ENCODE measurements at regions not wholly inside any gene's neighbourhood (a gene's known extent, or its start where the extent isn't known, plus 50 kb on each side); places are given as distances from the start of the nearest gene placed in this dataset.

DNA sequence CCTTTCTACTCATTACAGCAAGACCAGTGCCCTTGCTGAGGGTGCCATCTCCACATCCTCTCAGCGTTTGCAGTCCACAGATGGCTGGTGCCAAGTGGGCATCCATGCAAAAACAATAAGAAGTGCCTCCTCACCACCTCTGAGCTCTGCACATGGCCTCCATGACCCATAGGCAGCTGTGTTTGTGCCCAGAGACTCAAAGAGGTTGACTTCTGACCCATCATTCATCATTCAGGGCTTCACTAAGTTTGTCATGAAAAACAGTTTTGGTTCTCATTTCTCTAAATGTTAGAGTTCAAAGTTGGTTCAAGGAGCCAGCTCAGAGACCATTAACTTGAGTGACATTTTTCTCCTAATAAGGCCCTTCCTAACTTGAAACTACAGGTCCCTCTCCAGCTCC lies 512.6 kb upstream of the MAP3K7 start:
- Histone ChIP-seq H3K27ac (replicated peaks) (no peak overlapping the region), H3K27me3 (ENCODE audit: insufficient read depth, poor library complexity, severe bottlenecking) (no peaks in the 10 kb centered on the region), H3K4me3 (replicated peaks; ENCODE audit: insufficient read depth, low read length) (no peak overlapping the region)
- no peak for DNase-seq (ENCODE audit: low read depth in 1 of 2, low spot score in 1 of 2)
- TF ChIP-seq POLR2AphosphoS5 (IDR thresholded peaks at IDR 0.05; ENCODE audit: low read depth), result no peak
- TF ChIP-seq SPI1 (IDR thresholded peaks at IDR 0.05; ENCODE audit: borderline replicate concordance, low read depth), result no peak
- no peak for TF ChIP-seq REST (IDR thresholded peaks at IDR 0.05; ENCODE audit: insufficient replicate concordance, low read depth)
- TF ChIP-seq GABPA (IDR thresholded peaks at IDR 0.05; ENCODE audit: low read depth), result no peak
- TF ChIP-seq, protein P1, sequence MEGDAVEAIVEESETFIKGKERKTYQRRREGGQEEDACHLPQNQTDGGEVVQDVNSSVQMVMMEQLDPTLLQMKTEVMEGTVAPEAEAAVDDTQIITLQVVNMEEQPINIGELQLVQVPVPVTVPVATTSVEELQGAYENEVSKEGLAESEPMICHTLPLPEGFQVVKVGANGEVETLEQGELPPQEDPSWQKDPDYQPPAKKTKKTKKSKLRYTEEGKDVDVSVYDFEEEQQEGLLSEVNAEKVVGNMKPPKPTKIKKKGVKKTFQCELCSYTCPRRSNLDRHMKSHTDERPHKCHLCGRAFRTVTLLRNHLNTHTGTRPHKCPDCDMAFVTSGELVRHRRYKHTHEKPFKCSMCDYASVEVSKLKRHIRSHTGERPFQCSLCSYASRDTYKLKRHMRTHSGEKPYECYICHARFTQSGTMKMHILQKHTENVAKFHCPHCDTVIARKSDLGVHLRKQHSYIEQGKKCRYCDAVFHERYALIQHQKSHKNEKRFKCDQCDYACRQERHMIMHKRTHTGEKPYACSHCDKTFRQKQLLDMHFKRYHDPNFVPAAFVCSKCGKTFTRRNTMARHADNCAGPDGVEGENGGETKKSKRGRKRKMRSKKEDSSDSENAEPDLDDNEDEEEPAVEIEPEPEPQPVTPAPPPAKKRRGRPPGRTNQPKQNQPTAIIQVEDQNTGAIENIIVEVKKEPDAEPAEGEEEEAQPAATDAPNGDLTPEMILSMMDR (IDR thresholded peaks at IDR 0.05; ENCODE audit: insufficient read depth, low read length), result no peak

GRCh38 chr6:91098006-91098405 lies 511.1 kb upstream of the MAP3K7 start:
- no peak for TF ChIP-seq REST (IDR thresholded peaks at IDR 0.05; ENCODE audit: insufficient replicate concordance, low read depth)
- TF ChIP-seq, protein P1 (IDR thresholded peaks at IDR 0.05; ENCODE audit: insufficient read depth, low read length), result no peak
- no peak for TF ChIP-seq GABPA (IDR thresholded peaks at IDR 0.05; ENCODE audit: low read depth)
- TF ChIP-seq SPI1 (IDR thresholded peaks at IDR 0.05; ENCODE audit: borderline replicate concordance, low read depth), result no peak
- no peak for TF ChIP-seq POLR2AphosphoS5 (IDR thresholded peaks at IDR 0.05; ENCODE audit: low read depth)
- H3K4me3 ChIP-seq (replicated peaks; ENCODE audit: insufficient read depth, low read length), result no peak overlapping the region
- DNase-seq (ENCODE audit: low read depth in 1 of 2, low spot score in 1 of 2), result no peak
- no peak overlapping the region for H3K27ac ChIP-seq (replicated peaks)
- no peaks in the 10 kb centered on the region for H3K27me3 ChIP-seq (ENCODE audit: insufficient read depth, poor library complexity, severe bottlenecking)

GRCh38 chr6:91097364-91097763 lies 510.5 kb upstream of the MAP3K7 start:
- DNase-seq (ENCODE audit: low read depth in 1 of 2, low spot score in 1 of 2), result no peak
- TF ChIP-seq REST (IDR thresholded peaks at IDR 0.05; ENCODE audit: insufficient replicate concordance, low read depth), result no peak
- TF ChIP-seq POLR2AphosphoS5 (IDR thresholded peaks at IDR 0.05; ENCODE audit: low read depth), result no peak
- TF ChIP-seq SPI1 (IDR thresholded peaks at IDR 0.05; ENCODE audit: borderline replicate concordance, low read depth), result no peak
- TF ChIP-seq, protein P1 (IDR thresholded peaks at IDR 0.05; ENCODE audit: insufficient read depth, low read length), result no peak
- no peak for TF ChIP-seq GABPA (IDR thresholded peaks at IDR 0.05; ENCODE audit: low read depth)

More at GRCh38 chr6:91097364-91097763, 510.5 kb upstream of the MAP3K7 start:
- Histone ChIP-seq H3K27ac (replicated peaks) (no peak overlapping the region), H3K4me3 (replicated peaks; ENCODE audit: insufficient read depth, low read length) (no peak overlapping the region), H3K27me3 (ENCODE audit: insufficient read depth, poor library complexity, severe bottlenecking) (no peaks in the 10 kb centered on the region)
